Nephron progenitor cell (in vitro differentiated cells): ENCODE measurements at regions not wholly inside any gene's neighbourhood (a gene's known extent, or its start where the extent isn't known, plus 50 kb on each side); places are given as distances from the start of the nearest gene placed in this dataset.

ENCODE experiments used
- DNase-seq: peaks from one replicate; pipeline ENCODE4 v3.0.0; 2021
- H3K27ac Mint-ChIP-seq: 2 replicates; pipeline ENCODE4 v1.8.0; 2021; ENCODE audit warnings: mild to moderate bottlenecking, moderate library complexity, mixed read lengths
- H3K27me3 Mint-ChIP-seq: 2 replicates; pipeline ENCODE4 v1.8.0; 2021; ENCODE audit warnings: mild to moderate bottlenecking, low read depth, mixed read lengths; ENCODE audit not compliant: poor library complexity
- H3K36me3 Mint-ChIP-seq: 2 replicates; pipeline ENCODE4 v1.8.0; 2021; ENCODE audit warnings: low read depth, mixed read lengths
- H3K4me1 Mint-ChIP-seq: 2 replicates; pipeline ENCODE4 v1.8.0; 2021; ENCODE audit warnings: mixed read lengths
- H3K4me3 Mint-ChIP-seq: 2 replicates; pipeline ENCODE4 v1.8.0; 2021; ENCODE audit warnings: mild to moderate bottlenecking, moderate library complexity, mixed read lengths
- H3K9me3 Mint-ChIP-seq: 2 replicates; pipeline ENCODE4 v1.8.0; 2021; ENCODE audit warnings: mild to moderate bottlenecking, moderate library complexity, mixed read lengths
- TF ChIP-seq, protein P1 (sequence below): fragments of 200-600 bp; sonication (generic); IDR thresholded peaks from 2 replicates; pipeline ENCODE4 v1.5.0; 2021; ENCODE audit warnings: antibody characterized with exemption

DNA sequence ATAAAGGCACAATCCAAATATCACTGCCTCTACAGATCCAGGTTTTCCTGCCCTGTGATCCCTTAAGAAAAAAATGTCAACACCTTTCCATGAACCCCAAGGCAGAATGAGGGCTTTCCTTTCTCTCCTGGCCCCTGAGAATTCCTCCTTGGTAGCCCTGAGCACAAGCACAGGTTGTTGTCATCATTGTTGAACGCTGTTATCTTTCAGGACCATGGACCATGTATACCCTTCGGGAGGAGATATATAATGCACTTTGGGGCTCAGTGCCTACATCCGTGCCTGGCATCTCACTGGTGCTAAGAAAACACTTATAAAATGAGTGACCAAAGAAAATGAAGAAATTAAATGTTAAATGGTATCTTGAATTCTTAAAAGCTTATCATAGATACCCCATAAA lies 296.2 kb downstream of the SETD4 start:
- TF ChIP-seq, protein P1, sequence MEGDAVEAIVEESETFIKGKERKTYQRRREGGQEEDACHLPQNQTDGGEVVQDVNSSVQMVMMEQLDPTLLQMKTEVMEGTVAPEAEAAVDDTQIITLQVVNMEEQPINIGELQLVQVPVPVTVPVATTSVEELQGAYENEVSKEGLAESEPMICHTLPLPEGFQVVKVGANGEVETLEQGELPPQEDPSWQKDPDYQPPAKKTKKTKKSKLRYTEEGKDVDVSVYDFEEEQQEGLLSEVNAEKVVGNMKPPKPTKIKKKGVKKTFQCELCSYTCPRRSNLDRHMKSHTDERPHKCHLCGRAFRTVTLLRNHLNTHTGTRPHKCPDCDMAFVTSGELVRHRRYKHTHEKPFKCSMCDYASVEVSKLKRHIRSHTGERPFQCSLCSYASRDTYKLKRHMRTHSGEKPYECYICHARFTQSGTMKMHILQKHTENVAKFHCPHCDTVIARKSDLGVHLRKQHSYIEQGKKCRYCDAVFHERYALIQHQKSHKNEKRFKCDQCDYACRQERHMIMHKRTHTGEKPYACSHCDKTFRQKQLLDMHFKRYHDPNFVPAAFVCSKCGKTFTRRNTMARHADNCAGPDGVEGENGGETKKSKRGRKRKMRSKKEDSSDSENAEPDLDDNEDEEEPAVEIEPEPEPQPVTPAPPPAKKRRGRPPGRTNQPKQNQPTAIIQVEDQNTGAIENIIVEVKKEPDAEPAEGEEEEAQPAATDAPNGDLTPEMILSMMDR, result no peak
- Mint-ChIP-seq H3K4me1 (no peaks in the 10 kb centered on the region), H3K27me3 (peaks cover 8% of the 10 kb centered on the region), H3K4me3 (no peak overlapping the region), H3K27ac (no peak overlapping the region), H3K36me3 (no peaks in the 10 kb centered on the region), H3K9me3 (no peaks in the 10 kb centered on the region)
- DNase-seq, result no peak

DNA sequence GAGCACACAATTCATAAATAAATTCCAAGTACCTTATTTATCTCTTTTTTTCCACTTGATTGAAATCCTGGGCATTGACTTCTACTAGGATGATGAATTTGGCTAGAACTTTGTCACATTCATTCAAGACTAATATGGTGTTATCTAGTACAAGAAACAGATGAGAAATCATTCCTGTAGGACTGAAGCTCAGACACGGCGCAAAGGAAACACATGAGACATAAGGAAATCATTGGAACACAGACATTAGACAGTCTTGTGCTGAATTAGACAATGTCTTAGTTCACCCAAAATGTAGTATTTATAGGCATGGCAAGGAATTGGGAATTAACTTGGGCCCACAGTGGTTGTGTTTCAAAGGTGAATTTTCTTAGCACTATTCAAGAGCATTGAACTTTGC lies 305.7 kb downstream of the SETD4 start:
- Mint-ChIP-seq H3K4me3 (no peak overlapping the region), H3K9me3 (peaks cover 12% of the 10 kb centered on the region), H3K4me1 (no peaks in the 10 kb centered on the region), H3K27ac (no peak overlapping the region), H3K36me3 (no peaks in the 10 kb centered on the region), H3K27me3 (peaks cover 52% of the 10 kb centered on the region)
- TF ChIP-seq, protein P1, result no peak
- DNase-seq, result no peak

DNA sequence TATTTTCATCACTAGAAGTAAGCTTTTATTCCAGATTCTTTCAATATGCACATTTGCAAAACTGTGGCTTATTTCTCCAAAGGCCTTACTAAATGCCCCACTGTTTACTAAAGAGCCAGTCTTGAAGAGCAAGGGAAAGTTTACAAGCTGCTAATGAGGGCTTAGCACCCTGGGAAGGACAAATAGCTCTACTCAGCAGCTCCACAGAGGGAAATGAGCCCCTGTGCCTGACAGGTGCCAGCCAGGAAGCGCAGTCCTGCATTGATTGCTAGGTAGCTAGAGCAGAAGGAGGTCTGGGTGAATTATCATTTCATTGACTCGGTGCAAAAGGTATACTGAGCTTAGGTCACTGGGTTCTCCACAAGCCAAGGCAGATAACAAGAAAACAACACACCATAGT lies 307.0 kb downstream of the SETD4 start:
- DNase-seq, result no peak
- no peak overlapping the region for H3K27ac Mint-ChIP-seq
- H3K4me1 Mint-ChIP-seq, result no peaks in the 10 kb centered on the region
- peaks cover 53% of the 10 kb centered on the region for H3K27me3 Mint-ChIP-seq
- H3K9me3 Mint-ChIP-seq, result peaks cover 12% of the 10 kb centered on the region
- H3K36me3 Mint-ChIP-seq, result no peaks in the 10 kb centered on the region
- no peak overlapping the region for H3K4me3 Mint-ChIP-seq
- TF ChIP-seq, protein P1, result no peak

DNA sequence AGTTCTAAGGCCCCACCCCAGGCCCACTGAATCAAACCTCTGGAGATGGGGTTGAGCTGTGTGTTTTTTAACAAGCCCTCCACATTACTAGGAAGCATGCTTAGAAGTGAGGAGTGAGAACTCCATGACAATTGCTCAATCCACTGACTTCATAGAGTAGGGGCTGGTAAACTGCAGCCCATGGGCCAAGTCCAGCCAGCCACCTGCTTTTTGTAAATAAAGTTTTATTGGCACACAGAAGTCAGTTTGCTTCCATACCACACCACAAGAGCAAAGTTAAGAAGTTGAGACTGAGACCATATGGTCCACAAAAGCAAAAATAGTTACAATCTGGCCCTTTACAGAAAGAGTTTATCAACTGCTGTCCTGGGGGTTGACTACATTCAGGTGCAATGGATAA lies 309.2 kb downstream of the SETD4 start:
- no peak for DNase-seq
- Mint-ChIP-seq H3K36me3 (no peaks in the 10 kb centered on the region), H3K9me3 (peaks cover 12% of the 10 kb centered on the region), H3K27ac (no peak overlapping the region), H3K4me1 (no peaks in the 10 kb centered on the region), H3K4me3 (no peak overlapping the region), H3K27me3 (peaks cover 52% of the 10 kb centered on the region)
- TF ChIP-seq, protein P1, result no peak

DNA sequence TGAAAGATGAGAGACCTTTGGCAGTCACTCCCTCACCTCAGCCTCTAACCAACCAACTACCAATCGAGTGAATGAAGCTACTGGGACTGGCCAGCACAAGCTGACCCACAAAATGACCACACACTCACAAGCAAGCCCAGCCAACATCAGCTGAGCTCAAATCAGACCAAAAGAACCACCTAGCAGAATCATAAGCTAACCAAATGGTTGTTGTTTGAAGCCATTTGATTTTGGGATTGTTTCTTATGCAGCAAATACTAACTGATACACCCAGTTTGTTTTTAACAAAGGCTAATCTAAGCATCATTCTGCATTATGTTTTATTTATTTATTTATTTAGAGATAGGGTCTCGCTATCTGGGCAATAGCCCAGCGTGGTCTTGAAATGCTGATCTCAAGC lies 310.4 kb downstream of the SETD4 start:
- peaks cover 12% of the 10 kb centered on the region for H3K9me3 Mint-ChIP-seq
- DNase-seq, result no peak
- no peaks in the 10 kb centered on the region for H3K4me1 Mint-ChIP-seq
- TF ChIP-seq, protein P1, result no peak
- H3K27me3 Mint-ChIP-seq, result peaks cover 45% of the 10 kb centered on the region
- H3K4me3 Mint-ChIP-seq, result no peak overlapping the region
- H3K36me3 Mint-ChIP-seq, result no peaks in the 10 kb centered on the region
- no peak overlapping the region for H3K27ac Mint-ChIP-seq

DNA sequence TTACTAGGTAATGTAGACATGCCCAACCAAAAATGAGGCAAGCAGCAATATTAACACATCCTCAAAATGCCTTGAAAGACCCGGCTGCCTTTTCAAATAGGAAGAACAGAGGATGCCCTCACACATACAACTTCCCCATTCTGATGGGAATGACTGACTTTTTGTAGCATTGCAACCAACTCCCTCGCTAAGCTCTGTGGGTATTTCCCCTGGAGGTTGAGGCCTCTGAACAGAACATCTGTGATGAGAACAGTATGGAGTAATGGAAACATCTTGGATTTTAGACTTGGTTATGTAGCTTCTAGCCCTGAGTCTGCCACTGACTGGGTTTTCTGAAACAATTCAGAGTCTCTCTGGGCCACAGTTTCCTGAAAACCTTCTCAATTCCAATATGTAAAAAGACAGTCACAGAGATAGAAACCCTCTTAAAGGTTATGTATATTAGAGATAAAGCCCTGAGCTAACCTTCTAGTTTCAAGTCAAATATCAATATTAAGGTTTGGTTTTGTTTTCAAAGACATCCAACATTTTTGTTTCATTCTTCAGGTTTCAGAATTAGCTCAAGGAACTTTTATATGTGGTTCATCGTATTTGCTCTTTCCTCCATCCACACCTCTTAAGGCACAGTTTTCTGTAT lies 311.5 kb downstream of the SETD4 start:
- Mint-ChIP-seq H3K4me3 (no peak overlapping the region), H3K36me3 (no peaks in the 10 kb centered on the region), H3K27ac (no peak overlapping the region), H3K9me3 (peaks cover 12% of the 10 kb centered on the region), H3K27me3 (peaks cover 37% of the 10 kb centered on the region), H3K4me1 (no peaks in the 10 kb centered on the region)
- TF ChIP-seq, protein P1, result no peak
- no peak for DNase-seq
